GM19240 (cell line): ENCODE measurements at regions not wholly inside any gene's neighbourhood (a gene's known extent, or its start where the extent isn't known, plus 50 kb on each side); places are given as distances from the start of the nearest gene placed in this dataset.

Experiments
- DNase-seq: peaks from one replicate; pipeline ENCODE4 v3.0.0; 2011; ENCODE audit warnings: low spot score; ENCODE audit not compliant: insufficient read length

- no peak for DNase-seq
Measured at GRCh38 chr12:43120150-43120549, 431.9 kb downstream of the ADAMTS20 start.

GRCh38 chr12:43118881-43119280 is 433.1 kb downstream of the ADAMTS20 start:
- DNase-seq = no peak

GRCh38 chr12:43118234-43118633 is 433.8 kb downstream of the ADAMTS20 start:
- DNase-seq = no peak

GRCh38 chr12:43117226-43117930 is 434.6 kb downstream of the ADAMTS20 start:
- DNase-seq = no peak

GRCh38 chr12:43115441-43116160 is 436.4 kb downstream of the ADAMTS20 start:
- no peak for DNase-seq

- no peak for DNase-seq
Measured at GRCh38 chr12:43114316-43114715, 437.7 kb downstream of the ADAMTS20 start.

- DNase-seq = no peak
Measured at GRCh38 chr12:43113616-43114015, 438.4 kb downstream of the ADAMTS20 start.

GRCh38 chr12:43113135-43113534 is 438.9 kb downstream of the ADAMTS20 start:
- no peak for DNase-seq

- no peak for DNase-seq
Measured at GRCh38 chr12:43112101-43112920, 439.7 kb downstream of the ADAMTS20 start.

GRCh38 chr12:43111608-43112007 is 440.4 kb downstream of the ADAMTS20 start:
- DNase-seq = no peak

- no peak for DNase-seq
Measured at GRCh38 chr12:43109631-43110345, 442.2 kb downstream of the ADAMTS20 start.

- DNase-seq = no peak
Measured at GRCh38 chr12:43108656-43109055, 443.3 kb downstream of the ADAMTS20 start.

GRCh38 chr12:43107026-43107775 is 444.8 kb downstream of the ADAMTS20 start:
- DNase-seq = no peak

GRCh38 chr12:43106355-43106754 is 445.6 kb downstream of the ADAMTS20 start:
- no peak for DNase-seq

GRCh38 chr12:43105426-43105981 is 446.5 kb downstream of the ADAMTS20 start:
- DNase-seq = no peak

GRCh38 chr12:43104494-43104893 is 447.5 kb downstream of the ADAMTS20 start:
- DNase-seq = no peak

GRCh38 chr12:43103866-43104265 is 448.1 kb downstream of the ADAMTS20 start:
- no peak for DNase-seq

- no peak for DNase-seq
Measured at GRCh38 chr12:43102546-43103264, 449.3 kb downstream of the ADAMTS20 start.

GRCh38 chr12:43100231-43100630 is 451.8 kb downstream of the ADAMTS20 start:
- DNase-seq = no peak

GRCh38 chr12:43099691-43100163 is 452.3 kb downstream of the ADAMTS20 start:
- no peak for DNase-seq
